ENCODE measurements at regions not wholly inside any gene's neighbourhood (a gene's known extent, or its start where the extent isn't known, plus 50 kb on each side); places are given as distances from the start of the nearest gene placed in this dataset.

DNA sequence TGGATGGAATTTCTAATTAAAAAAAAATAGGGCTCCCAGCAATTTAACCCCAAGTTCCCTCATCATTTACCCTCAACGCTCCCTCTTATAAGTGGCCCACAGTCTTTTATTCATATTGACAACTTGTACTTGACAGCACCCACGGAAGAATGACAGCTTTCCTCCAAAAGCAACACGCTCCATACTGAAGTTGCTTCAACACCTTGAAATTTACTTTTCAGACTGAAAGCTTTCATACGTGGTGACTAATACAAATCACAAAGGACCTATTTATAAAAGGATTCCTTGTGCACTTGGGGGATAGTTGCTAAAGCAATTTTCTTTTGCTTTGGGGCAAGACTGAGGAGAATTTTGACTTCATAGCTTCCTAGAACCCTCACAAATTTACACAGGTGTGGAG is 1629.4 kb upstream of the SEL1L start:
- TF ChIP-seq, protein P1, sequence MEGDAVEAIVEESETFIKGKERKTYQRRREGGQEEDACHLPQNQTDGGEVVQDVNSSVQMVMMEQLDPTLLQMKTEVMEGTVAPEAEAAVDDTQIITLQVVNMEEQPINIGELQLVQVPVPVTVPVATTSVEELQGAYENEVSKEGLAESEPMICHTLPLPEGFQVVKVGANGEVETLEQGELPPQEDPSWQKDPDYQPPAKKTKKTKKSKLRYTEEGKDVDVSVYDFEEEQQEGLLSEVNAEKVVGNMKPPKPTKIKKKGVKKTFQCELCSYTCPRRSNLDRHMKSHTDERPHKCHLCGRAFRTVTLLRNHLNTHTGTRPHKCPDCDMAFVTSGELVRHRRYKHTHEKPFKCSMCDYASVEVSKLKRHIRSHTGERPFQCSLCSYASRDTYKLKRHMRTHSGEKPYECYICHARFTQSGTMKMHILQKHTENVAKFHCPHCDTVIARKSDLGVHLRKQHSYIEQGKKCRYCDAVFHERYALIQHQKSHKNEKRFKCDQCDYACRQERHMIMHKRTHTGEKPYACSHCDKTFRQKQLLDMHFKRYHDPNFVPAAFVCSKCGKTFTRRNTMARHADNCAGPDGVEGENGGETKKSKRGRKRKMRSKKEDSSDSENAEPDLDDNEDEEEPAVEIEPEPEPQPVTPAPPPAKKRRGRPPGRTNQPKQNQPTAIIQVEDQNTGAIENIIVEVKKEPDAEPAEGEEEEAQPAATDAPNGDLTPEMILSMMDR (IDR thresholded peaks at IDR 0.05; ENCODE audit: low read length), result no peak
- no peak for TF ChIP-seq EZH2 (IDR thresholded peaks at IDR 0.05; ENCODE audit: borderline replicate concordance, low read length)
